C1 segment of cervical spinal cord (tissue), 14 donors: ENCODE measurements at regions not wholly inside any gene's neighbourhood (a gene's known extent, or its start where the extent isn't known, plus 50 kb on each side); places are given as distances from the start of the nearest gene placed in this dataset.

Experiments used
- DNase-seq, 14 donors: peaks; one replicate each; lab custom pipeline; 2025; lab: John Stamatoyannopoulos, UW

DNA sequence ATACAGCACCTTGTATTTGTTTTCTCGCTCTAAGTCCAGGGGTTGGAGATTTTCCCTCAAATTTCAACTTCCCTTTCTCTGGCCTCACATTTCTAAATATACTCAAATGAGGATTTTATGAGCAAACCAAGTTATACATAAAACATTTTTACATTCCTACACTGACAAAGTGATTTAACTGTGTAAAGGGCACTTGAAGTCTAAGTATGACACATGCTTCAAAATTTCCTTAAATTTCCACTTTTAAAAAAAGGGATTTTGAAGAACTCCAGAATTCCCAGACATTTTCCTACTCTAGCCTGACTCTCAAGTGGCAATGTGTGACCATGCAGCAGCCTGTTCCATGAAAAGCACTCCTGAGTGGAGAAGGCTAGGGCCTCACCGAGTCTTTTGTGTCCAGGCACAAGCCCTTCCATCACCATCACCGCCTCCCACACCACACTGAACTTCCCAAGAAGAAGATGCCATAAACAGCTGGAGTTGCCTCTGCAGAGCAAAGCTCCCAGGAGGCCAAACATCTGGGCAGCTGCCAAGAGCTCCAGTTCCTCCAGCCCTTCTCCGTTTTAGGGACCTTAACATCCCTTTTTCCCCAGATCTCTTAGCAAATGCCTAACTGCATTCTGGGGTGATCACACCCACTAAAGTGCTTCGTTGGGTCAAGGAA is 68.9 kb downstream of the NCR2 start:
- DNase-seq: no peak

DNA sequence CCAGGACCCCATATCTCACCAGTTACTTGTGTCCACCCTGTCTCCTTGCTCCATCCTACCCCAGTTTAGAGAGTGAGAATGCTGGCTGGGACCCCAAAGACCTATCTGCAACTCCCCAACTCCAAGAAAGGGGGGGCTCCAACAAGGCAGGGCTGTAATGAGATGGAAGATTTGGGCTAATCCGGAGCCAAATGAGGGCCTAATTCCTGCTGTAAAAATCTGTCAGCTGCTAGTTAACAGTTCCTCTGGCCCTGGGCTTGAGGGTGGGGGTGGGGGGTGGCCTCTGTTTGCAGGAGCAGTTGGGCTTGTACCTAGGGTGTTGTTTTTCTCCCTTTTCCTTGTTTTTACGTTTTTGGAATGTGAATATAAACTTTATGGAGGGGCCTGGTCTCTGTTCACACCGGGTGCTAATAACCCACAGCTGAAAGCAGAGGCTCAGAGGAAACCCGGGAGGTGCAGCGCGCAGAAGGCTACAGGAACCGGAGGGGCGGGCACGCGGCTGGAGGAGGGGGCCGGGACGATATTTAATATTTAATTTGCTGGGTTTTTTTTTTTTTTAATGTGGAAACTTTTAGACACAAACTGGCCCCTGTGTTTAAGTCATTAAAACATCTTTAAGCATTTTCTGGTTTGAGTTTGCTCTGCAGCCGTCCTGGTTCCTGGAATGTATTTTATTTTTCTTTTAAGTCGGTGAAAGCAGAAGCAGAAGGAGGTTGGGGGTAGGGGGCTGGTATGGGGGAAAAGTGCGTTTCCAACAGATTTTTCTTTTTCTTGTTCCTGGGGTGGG is 70.7 kb downstream of the NCR2 start:
- no peak for DNase-seq

DNA sequence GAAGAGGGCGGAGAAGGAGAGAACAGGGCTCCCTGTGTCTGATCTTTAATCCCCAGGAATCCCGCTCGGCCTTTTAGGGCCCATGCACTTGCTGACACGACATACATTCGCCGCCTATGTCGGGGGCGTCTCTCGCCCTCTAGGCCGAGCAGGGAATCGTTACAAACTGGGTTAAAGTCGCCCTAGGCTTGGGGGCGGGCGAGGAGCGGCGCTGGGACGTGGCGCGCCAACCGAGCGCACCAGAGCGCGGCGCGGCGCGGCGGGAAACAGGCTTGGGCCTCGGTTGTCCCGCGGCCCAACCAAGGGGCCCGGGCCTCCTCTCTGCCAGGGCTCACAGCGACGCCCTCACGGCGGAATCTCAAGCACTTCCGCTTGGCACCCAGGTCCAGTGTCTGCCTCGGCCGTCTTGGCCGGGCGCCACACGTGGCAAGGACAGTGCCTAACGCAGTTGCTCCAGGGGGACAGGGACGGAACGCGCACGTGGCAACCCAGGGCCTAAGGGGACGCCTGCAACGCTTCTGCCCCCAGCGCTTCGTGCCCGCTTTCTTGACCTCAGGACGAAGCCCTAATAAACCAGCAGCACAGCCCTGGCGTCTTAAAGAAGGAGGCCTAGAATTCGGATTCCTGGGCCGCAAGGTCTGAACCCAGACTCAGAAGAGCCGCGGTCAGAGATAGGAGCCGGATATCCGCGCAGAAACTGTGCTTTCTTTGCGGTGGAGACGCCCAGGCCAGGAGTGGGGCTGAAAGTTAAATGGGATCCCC is 71.5 kb downstream of the NCR2 start:
- DNase-seq: no peak

DNA sequence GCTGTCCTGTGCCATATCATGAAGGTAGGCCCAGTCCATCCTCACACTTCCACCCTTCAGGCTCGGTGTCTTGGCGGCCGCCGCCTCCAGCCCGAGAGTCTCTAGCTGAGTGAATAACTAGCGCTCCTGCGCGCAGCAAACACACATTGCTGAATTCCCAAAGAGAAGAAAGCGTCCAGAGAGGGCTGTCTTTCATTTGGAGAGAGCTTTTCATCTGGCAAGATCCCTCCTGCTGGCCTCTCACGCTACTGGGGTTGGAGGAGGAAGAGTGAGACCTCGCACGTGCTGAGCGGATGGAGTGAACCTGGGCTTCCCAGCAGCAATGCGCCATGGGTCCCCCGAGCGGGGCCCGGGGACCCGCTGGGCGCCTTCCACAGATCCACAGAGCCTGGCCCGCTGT is 73.2 kb downstream of the NCR2 start:
- DNase-seq: no peak

DNA sequence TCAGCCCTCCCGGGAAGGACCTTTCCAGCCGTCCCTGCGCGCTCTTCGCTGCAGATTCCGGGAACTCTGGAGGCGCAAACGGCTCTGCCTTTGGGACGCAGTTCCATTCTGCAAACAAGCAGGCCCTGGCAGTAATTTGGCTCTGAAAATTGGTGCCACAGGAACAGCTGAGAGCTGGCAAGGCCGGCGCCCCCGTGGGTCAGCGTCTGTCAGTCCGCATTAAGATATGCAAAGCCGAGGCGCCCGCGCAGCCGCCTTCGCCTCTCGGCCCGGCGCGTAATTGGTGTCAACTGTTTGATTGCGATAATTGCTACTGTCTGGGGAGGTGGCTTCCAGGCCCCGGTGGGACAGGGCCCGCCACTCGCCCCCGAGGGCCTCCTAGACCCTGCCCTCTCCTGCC is 73.6 kb downstream of the NCR2 start:
- DNase-seq: peak in 1 of 14 donors; percentile 29

DNA sequence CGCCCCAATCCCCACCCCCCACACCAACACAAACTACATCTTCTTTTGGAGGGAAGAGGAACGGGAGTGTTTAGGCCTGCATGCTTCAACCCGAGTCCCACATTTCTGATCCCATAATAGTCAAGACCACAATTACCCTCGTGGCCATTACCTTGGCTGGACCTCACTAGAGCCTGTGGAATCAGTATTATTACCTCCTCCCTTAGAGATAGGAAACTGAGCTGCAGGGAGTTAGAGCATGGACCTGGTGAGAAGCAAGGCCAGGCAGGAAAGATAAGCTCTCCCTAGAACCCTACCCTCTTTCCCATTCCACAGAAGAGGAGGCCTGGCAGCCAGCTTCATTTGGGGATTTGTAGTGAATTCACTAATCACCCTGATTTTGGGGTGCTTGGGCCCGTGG is 74.1 kb downstream of the NCR2 start:
- no peak for DNase-seq

DNA sequence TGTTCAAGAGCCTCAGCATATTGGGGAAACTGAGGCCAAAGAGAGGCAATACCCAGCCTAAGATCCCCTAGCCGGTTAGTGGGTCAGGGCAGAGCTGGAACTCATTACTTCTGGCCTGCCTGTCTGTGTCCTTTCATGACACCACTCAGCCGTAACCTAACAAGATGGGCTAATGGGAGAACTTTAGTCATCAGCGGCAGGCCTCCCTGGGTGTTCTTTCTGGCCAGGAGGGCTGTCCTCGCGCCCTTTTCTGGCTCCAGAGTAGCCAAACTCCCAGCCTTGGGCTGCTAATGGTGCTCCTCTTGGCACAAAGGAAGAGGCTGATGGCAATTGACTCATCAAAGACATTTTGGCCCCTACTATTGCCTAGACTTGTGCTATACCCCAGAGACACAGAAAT is 76.6 kb downstream of the NCR2 start:
- no peak for DNase-seq

DNA sequence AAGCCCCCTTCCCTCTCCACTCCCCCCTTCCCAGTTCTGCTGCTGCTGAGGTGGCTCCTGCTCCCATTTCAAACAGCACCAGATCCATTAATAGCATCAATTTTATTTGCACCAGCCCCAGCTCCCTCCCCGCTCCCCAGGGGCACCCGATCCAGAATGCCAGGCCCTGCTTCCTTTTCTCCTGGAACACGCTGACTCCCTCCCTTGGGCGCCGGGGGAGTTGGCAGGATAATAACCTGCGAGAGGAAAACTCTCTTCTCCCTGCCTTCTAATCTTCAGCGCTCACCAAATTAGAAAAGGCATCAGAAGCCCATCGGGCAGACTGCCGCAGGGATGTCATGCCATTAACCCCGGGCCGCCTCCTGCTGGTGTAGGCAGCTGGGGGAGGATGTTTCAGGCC is 77.8 kb downstream of the NCR2 start:
- no peak for DNase-seq

DNA sequence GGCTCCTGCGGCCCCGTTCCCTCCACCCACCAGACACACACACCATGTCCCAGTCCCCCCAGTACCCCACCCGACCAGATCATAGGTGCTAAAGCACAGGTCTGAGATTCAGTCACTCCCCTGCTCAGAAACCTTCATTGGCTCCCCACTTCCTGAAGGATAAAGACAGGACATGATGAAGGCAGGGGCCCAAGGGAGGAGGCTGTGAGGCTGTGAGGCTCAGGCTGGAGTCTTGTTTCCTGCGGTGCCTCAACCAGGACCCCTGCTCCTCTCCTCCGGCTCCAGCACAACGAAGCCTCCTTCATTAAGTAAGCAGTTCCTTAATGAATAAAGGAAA is 81.1 kb downstream of the NCR2 start:
- DNase-seq: no peak

DNA sequence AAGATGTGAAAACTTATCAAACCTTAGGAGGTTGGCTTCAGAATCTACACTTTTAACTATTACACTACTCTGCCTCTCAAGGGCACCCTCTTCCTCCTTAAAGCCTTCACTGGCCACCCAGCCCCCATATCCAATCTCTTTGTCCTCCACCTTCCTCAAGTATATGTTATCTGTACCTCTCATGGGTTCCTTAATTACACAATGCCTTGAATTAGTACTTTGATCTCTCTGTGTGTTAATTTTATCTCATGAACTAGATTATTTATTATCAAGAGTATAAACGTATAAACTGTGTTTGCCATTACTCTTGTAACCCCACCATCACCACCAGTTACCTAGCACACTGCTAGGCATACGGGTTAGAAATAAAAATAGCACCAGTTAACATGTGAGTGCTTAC is 83.3 kb downstream of the NCR2 start:
- DNase-seq: no peak

DNA sequence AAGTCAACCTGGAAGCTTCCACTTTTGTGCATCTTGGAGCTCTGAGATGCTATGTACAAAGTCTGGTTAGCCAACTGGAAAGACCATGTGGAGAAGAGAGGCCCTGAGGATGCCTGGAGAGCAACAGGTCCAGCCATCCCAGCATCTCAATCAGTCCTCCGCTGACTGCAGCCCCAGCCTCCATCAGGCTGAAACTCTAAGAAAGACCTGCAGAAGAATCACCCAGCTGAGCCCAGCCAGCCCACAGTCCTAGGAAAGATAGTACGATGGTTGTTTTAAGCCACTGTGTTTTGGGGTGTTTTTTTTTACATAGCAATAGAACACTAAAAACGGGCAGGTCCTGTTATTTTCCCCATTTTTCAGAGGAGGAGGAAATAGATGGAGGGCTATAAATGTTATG is 84.0 kb downstream of the NCR2 start:
- no peak for DNase-seq

DNA sequence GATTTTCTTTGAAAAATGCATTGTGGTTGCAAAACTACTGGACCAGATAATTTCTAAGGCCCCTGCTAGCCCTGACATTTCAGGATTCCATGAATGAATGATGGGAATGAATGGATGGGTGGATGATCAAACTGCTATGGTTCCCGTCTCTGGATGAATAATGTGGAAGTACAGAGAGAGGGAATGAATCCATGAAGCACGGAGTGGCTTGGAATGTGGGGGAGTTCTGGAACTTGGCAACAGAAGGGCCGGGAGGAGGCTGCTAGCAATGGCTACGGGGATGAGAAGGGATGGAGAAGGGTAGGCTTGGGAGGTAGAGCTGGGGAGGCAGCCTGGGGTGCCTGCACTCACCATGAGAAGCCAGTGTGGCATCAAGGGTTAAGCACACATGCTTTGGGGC is 84.8 kb downstream of the NCR2 start:
- no peak for DNase-seq

DNA sequence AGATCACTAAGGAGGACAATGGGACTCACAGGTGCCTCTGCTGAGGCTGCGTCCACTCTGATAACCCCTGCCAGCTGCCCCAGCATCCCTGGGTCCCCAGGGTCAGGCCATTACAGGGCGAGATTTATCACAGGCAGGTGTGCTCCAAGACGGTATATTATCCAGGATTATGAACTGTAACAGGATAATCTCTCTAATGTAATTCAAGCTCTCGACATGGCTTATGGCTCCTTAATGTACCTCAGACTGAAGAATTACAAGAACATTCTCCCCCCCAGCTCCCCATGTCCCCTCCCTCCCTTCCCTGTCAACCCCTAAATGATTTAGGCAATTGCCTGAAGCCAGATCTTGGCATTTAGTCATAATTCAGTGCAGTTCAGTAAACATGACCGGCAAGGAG is 86.8 kb downstream of the NCR2 start:
- no peak for DNase-seq

DNA sequence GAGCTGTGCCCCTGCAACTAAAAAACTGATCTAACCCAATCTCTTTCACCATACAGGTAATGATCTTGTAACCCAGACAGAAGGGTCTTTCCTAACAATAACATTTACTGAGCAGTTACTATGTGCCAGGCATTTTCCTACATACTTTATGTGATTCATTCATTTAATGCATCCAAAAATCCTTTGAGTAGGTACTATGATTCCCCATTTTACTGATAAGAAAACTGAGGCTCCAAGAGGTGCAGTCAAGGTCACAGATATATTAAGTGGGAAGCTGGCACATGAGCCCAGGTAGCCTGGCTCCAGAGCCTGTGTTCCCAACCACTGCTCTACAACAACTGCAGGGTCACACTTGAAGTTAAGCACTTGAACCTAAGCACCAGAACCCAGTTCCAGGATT is 87.6 kb downstream of the NCR2 start:
- DNase-seq: no peak

DNA sequence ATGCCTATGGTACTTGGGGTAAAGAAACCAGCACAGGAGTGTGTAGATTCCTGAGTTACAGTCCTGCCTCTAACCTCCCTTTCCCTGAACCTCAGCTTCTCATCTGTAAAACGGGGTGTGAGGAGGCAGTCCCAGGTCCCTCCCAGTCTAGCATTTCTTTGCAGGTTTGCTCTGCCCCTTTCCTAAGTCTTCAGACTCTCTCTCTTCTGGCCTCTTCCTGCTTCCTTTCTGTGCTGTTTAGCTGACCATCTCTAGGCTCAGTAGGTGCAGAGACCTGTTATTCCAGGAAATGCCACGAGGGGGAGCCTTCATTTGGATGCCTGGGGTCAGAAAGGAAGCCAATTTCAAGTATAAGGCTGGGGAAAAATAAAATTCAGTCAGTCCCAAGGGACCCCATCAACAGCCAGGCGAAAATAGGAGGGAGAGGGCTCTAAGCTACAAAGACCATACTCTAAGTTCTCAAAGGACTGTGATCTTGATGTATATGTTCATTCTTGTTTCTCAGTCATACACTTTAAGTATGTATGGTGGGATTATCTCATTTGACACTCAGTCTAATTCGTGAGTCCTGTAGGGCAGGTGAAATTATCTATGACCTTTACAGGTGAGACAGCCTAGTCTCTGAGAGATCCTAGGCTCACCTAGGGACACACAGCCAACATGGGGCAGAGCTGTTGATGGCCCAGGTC is 89.1 kb downstream of the NCR2 start:
- peak in 12 of 14 donors; percentile 2 to 80 (median 56) for DNase-seq

DNA sequence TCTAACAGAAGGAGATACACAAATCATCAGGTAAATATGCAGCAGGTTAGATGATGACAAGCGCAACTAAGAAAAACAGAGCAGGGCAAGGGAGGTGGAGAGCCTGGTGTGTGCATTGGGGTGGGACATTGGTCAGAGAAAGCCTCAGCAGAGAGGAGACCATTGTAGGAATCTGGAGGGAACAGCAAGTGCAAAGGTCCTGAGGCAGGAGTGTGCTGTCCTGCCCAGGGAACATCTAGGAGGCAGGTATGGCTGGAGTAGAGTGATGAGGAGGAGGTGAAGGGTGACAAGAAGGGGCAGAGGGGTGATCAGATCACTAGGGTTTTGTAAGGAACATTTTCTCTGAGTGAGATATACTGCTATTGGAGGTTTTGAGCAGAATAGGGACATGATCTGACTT is 90.1 kb downstream of the NCR2 start:
- DNase-seq: no peak

DNA sequence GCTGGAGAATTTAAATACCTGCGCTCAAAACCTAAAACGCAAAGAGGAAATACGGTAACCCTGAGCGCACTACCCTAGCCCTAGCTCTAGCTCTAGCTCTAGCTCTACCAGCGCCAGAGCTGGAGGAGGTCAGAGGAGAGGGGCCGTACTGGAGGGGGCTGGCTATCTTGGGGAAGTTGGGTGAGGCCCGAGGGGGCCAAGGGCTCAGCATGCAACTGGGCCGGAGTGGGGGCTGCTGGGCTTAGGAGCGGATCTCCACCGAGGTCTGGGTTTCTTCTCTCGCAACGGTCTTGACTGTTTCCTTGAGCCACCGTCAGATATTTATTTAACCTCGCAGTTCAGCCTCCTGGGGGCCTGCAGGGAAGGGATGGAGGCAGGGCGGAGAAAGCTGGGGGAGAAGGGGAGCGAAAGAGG is 91.0 kb downstream of the NCR2 start:
- no peak for DNase-seq

DNA sequence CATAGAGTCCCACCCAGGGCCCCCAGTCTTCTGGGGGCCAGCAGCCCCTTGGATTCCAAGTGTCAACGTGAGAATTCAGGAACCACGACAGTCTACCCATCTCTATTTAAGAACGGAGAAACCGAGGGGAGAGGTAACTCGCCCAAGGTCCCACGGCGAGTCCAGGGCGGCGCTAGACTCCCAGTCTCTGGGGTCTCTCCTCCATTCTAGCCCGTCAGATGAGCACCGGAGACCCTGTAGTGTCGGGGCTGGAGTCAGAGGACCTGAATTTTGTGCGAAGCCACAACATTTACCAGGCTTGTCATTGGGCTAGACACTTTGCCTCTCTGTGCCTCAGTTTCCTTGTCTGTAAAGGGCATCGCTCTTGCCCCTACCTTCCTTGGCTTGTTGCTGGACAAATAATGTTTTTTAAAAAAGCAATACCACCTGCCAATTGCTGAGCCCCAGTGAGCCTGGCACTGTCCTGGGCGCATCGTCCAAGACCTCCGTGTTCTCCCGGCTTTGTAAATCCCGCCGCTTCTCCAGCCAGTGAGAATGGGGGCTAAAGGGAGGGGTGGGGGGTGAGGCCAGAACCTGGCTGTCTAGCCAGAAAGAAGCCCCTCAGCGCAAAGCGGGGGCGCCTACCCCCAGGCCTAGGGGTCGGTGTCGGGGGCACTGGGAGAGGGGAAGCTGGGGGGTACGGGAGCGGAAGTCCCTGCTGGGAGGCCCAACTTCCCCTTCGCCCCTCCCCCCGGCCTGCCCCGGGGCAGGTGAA is 91.7 kb downstream of the NCR2 start:
- DNase-seq: no peak

DNA sequence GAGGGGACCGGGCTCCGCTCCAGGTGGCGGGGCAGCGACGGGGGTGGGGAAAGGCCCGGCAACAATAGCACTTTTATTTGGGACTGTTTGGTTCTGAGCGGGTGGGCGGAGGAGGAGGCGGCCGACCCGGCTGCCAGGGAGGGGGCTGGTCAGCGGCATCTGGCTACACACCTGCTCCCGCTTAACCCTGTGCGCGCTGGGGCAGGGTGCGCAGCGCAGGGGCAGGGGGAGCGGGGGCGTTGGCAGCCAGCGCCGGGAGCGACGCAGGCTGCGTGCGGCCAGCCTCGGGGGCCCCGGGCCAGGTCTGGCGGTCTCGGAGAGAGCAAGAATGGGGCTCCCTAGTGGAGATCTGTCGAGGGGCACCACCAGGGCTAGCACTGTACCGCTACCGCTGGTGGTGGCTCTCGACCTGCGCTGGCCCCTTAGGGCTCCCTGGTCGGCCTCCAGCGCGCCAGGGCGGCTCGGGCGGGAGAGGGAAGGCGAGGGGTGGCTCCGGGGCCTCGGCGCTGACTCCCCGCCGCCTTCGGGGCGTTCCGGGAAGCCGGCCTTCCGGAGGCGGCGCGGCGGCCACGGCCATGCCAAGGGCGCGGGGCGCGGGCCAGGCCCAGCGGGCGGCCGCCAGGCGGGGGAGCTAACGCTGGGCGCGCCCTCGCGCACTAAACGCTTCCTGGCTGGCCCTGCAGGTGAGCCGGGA is 92.4 kb downstream of the NCR2 start:
- DNase-seq: peak in 7 of 14 donors; percentile 17 to 68 (median 52)

DNA sequence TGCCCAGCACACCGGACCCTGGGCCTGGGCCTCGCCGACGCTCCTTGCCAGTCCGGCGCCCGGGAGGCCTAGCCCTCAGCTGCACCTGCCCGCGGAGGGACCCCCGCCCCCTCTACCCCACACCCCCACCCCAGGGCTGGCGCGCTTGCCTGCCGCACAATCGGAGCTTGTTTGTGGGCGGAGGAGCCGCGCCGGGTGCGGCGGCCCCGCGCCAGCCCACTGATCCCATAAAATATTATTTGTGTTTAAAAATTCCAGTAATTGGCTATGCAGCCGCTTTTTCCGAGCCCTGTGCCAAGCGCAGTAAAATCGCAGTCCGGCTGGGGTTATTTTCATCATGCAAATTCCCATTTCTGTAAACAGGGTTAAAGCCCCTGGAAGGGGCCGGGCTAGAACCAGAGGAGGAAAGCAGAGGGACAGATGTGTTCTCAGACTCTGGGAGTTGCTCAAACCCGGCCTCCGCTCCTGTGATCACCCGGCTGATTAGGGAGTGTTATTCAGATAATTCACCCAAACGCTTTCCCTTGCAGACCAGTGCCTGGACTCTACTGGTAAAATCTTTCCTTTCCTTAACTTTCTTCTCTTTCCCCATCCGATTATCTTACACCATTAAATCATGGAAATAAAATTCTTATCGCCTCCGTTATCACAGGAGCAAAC is 93.1 kb downstream of the NCR2 start:
- DNase-seq: peak in 4 of 14 donors; percentile 22 to 68 (median 66)
